ENCODE measurements at regions not wholly inside any gene's neighbourhood (a gene's known extent, or its start where the extent isn't known, plus 50 kb on each side); places are given as distances from the start of the nearest gene placed in this dataset.
"Not testable (repeated sequence)": the region's sequence is repeated elsewhere in the genome, so short reads cannot be mapped to it uniquely, and the experiment has no call there.

DNA sequence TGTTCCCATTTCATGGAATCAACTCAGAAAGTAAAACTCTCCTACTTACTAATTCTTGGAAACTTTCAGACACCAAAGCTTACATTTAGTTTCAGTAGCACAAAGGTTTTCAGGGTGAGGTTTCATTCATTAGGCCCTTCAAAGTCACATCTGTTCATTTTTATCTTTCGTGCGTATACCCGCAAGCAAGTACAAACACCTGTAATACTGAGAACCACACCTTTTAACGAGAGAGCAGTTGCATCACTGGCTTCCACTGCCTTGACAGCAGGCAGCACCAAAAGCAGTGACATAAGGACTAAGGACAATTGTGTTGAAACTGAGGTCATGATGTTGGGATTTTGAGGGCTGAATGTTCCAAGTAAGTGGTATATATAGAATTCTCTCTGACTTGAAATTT lies 60.5 kb downstream of the GOLGA6L22 start:
- DNase-seq (ENCODE audit: low spot score): not testable (repeated sequence)

DNA sequence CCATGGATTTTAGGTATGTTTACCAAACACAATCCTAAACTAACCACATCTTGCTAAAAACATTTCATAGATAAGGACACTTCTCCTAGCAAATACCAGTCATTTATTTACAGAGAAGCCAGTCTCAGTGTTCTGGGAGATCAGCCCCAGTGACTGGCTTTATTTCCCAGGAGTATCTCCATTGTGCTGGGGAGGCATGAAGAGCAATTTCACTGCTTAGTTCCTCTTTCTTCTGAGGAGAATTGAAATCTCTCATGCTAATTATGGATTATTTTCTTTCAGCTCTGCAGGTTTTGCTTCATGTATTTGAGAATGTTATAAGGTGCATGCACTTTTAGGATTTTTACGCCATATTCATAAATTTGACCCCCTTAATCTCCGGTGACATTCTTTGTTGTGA lies 67.8 kb downstream of the GOLGA6L22 start:
- not testable (repeated sequence) for DNase-seq (ENCODE audit: low spot score)

GRCh38 chr15:22527016-22527415 lies 68.3 kb downstream of the GOLGA6L22 start:
- not testable (repeated sequence) for DNase-seq (ENCODE audit: low spot score)

- DNase-seq (ENCODE audit: low spot score): not testable (repeated sequence)
These were observed 70.5 kb downstream of the GOLGA6L22 start for GRCh38 chr15:22529200-22529599.

DNA sequence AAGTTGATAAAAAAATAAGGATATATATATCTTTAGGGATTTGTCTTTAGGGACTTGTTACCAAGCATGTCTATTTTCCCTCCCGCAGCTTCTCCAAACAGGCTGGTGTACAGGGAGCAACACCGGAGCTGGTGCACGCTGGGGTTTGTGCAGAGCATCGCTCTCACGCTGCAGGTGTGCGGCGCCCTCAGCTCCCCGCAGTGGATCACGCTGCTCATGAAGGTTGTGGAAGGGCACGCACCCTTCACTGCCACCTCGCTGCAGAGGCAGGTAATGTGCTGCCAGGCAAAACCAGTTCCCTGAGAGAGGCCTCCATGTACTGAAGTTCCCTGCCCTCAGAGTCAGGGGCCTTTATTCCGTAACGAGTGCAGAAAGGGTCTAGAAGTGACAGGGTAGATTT lies 101.0 kb downstream of the GOLGA6L22 start:
- DNase-seq (ENCODE audit: low spot score): not testable (repeated sequence)

GRCh38 chr15:22561716-22562115 lies 103.0 kb downstream of the GOLGA6L22 start:
- DNase-seq (ENCODE audit: low spot score): not testable (repeated sequence)

DNA sequence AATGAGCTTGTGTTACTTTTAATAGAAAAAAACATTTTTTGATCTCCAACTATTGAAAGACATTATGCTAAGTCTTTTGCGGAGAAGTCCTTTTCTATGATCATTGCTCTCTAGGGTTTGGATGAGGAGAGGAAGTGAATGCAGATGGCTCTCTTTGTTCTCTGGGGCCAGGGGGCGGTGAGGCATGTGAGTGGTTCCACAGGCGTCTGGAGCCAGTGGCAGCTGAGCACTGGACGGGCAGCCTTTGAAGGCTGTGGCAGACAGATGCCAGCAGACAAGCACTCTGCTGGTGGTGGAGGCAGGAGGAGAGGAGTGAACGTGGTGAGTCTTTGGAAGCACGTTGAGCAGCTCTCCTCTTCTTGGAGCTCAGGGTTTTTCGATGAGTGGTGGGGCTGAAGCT lies 107.8 kb downstream of the GOLGA6L22 start:
- DNase-seq (ENCODE audit: low spot score): not testable (repeated sequence)

GRCh38 chr15:22569486-22569885 lies 110.8 kb downstream of the GOLGA6L22 start:
- DNase-seq (ENCODE audit: low spot score): not testable (repeated sequence)

DNA sequence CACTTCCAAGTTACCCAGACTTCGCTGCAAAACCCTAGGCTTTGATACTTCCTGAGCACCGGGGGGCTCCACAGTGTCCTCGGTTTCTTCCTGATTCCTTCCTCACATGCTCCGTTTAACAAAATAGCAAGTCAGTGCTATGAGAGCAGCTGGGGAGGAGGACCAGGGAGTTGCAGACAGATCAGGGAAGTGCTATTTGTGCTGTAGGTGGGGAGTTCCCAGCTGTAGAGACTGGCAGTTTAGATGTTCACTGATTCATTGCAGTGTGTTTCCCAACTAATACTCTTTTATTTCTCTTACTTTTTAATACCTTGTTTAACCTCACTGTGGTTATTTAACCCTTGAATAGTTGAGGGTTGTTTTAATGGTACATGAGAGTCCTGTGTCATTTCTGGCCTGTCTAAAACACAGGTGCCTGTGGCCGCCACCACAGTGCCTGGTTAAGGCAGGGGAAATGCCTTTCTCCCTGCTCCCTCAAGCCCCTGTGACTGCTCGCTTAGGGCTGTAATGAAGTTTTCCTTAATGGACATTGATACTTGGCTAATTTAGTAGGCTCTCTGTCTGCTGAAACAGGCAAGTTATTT lies 113.5 kb downstream of the GOLGA6L22 start:
- not testable (repeated sequence) for DNase-seq (ENCODE audit: low spot score)

GRCh38 chr15:22572792-22573191 lies 114.1 kb downstream of the GOLGA6L22 start:
- not testable (repeated sequence) for DNase-seq (ENCODE audit: low spot score)

GRCh38 chr15:22577828-22578227 lies 119.1 kb downstream of the GOLGA6L22 start:
- not testable (repeated sequence) for DNase-seq (ENCODE audit: low spot score)

DNA sequence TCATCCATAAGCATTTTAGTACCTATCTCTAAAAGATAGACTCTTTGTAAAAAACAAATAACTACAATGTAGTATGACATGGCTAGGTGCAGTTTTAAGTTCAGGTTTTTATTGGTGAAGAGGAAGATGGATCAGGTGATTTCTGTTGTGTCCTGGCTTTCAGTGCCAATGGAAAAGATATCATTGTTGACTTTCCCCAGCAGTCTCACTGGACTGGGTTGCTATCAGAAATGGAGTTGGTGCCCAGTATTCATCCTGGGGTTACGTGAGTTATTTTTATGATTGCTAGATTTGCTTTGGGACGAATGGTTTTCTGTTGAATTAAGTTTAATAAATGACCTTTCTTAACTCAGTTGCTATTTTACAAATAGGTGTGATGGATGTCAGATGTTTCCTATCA lies 120.5 kb downstream of the GOLGA6L22 start:
- DNase-seq (ENCODE audit: low spot score): not testable (repeated sequence)

DNA sequence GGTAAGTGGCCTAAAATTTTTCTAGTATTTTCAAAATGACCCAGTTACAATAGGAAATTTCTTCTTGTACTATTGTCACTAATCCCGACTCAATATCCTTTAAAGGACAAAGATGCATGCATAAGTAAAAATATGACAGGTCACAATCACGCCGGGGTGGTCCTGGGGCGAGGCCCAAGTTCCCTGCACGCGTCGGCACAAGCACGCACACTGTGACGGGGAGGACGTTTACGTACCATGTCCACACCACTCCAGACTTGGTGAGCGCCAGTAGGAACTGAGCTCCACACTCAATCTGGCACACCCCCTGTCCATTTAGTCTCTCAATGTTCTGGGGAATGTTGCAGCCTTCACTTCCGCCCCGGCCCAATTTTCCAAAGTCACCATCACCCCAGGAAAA lies 128.7 kb downstream of the GOLGA6L22 start:
- not testable (repeated sequence) for DNase-seq (ENCODE audit: low spot score)

DNA sequence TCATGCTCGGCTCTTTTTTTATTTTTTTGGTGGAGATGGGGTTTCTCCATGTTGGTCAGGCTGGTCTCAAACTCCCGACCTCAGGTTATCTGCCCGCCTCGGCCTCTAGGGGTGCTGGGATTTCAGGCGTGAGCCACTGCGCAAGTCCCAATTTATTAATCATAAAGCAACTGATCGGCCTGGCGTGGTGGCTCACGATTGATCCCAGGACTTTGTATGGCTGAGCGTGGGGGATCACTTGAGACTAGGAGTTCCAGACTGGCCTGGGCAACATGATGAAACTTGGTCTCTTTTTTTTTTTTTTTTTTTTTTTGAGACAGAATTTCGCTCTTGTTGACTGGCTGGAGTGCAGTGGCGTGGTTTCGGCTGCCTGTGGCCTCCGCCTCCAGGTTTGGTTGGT lies 139.8 kb downstream of the GOLGA6L22 start:
- DNase-seq (ENCODE audit: low spot score): not testable (repeated sequence)

- not testable (repeated sequence) for DNase-seq (ENCODE audit: low spot score)
These were observed 141.0 kb downstream of the GOLGA6L22 start for GRCh38 chr15:22599526-22600320.

DNA sequence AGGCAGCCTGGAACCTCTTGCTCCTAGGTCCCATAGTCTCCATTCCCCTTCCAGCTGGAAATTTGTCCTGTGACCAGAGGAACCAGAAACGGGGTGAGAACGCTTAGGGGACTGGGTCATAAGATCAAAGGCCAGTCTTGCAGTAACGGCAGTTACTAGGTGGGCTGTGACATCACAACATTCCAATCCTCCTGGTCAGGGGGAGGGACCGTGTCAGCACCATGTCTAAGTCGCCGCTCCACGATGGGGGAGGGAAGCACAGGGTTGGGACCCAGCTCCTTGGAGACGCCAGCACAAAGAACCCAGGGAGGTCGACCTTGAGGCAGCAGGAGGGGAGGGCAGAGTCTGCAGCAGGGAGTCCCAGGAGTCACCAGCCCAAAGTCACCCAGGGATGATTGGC lies 158.3 kb downstream of the GOLGA6L22 start:
- DNase-seq (ENCODE audit: low spot score): not testable (repeated sequence)

DNA sequence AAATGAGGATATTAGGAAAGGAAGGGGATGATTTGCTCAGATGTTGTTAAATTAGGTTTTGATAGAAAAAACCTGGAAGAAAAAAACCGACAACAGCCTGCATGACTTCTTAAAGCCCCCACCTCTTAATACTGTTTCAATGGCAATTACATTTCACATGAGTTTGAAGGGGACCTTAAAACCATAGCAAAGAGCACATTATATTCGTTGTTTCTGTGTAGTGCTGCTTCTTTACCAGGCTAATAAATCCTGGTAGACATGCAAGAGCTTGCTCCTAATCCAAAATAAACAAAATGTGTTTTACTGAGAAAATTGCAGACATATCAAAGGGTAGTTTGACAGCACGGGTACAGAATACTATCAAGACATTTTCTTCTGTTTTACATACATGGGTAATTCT lies 154.7 kb upstream of the NIPA1 start:
- DNase-seq (ENCODE audit: low spot score): not testable (repeated sequence)

GRCh38 chr15:22639983-22640382 lies 146.5 kb upstream of the NIPA1 start:
- not testable (repeated sequence) for DNase-seq (ENCODE audit: low spot score)

GRCh38 chr15:22649458-22649857 lies 137.0 kb upstream of the NIPA1 start:
- DNase-seq (ENCODE audit: low spot score): not testable (repeated sequence)

- not testable (repeated sequence) for DNase-seq (ENCODE audit: low spot score)
These were observed 135.3 kb upstream of the NIPA1 start for GRCh38 chr15:22651179-22651578.

- DNase-seq (ENCODE audit: low spot score): not testable (repeated sequence)
These were observed 122.0 kb upstream of the NIPA1 start for GRCh38 chr15:22664294-22665058.

DNA sequence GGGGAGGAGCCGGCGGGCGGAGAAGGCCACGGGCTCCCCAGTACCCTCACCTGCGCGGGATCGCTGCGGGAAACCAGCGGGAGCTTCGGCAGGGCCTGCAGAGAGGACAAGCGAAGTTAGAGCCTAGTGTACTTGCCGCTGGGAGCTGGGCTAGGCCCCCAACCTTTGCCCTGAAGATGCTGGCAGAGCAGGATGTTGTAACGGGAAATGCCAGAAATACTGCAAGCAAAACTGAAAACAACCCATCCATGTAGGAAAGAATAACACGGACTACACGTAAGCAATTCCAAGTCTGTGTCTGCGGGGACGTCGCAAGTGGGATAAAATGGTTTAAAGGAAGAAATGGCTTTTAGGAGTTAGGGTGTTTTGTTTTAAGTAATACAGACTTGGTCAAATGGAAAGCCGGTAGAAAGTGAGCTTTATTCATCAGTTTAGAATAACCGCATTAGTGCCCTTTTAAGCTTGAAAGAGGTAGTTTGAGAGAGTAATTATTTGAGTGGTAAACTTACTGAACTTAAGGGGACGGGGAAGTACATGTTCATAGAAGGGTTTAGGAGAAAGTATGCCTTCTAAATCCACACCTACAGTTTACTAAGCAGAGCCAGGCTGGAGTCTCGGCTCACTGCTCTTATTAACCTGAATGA lies 121.3 kb upstream of the NIPA1 start:
- peak; percentile 53 for DNase-seq (ENCODE audit: low spot score)
